LHCN-M2 (cell line): ENCODE measurements at regions not wholly inside any gene's neighbourhood (a gene's known extent, or its start where the extent isn't known, plus 50 kb on each side); places are given as distances from the start of the nearest gene placed in this dataset.
"Not testable (repeated sequence)": the region's sequence is repeated elsewhere in the genome, so short reads cannot be mapped to it uniquely, and the experiment has no call there.

Source experiments
- DNase-seq: peaks from one replicate; pipeline ENCODE4 v3.0.0-alpha.2; 2012; ENCODE audit warnings: low read depth

GRCh38 chr14:61602003-61602732, 93.1 kb upstream of the HIF1A start:
- no peak for DNase-seq

GRCh38 chr14:61602733-61603077, 92.6 kb upstream of the HIF1A start:
- no peak for DNase-seq

- peak; percentile 75 for DNase-seq
Observed at GRCh38 chr14:61603736-61604135, 91.6 kb upstream of the HIF1A start.

GRCh38 chr14:61607570-61608244, 87.6 kb upstream of the HIF1A start:
- DNase-seq, result peak; percentile 98

- DNase-seq, result peak; percentile 84
Observed at GRCh38 chr14:61608245-61609165, 86.8 kb upstream of the HIF1A start.

GRCh38 chr14:61609191-61609843, 86.0 kb upstream of the HIF1A start:
- peak; percentile 86 for DNase-seq

- peak; percentile 41 for DNase-seq
Observed at GRCh38 chr14:61609884-61610283, 85.4 kb upstream of the HIF1A start.

GRCh38 chr14:61610900-61611299, 84.4 kb upstream of the HIF1A start:
- DNase-seq, result no peak

GRCh38 chr14:61611880-61612630, 83.3 kb upstream of the HIF1A start:
- DNase-seq, result peak; percentile 51

GRCh38 chr14:61613006-61613405, 82.3 kb upstream of the HIF1A start:
- not testable (repeated sequence) for DNase-seq

- DNase-seq, result no peak
Observed at GRCh38 chr14:61614693-61615092, 80.6 kb upstream of the HIF1A start.

GRCh38 chr14:61615743-61616523, 79.4 kb upstream of the HIF1A start:
- DNase-seq, result peak; percentile 59

GRCh38 chr14:61616524-61617185, 78.7 kb upstream of the HIF1A start:
- peak; percentile 80 for DNase-seq

GRCh38 chr14:61618448-61618847, 76.9 kb upstream of the HIF1A start:
- DNase-seq, result no peak

GRCh38 chr14:61619494-61619893, 75.8 kb upstream of the HIF1A start:
- no peak for DNase-seq

- peak; percentile 91 for DNase-seq
Observed at GRCh38 chr14:61620130-61620946, 75.0 kb upstream of the HIF1A start.

GRCh38 chr14:61621444-61621843, 73.9 kb upstream of the HIF1A start:
- DNase-seq, result no peak

GRCh38 chr14:61622051-61622450, 73.3 kb upstream of the HIF1A start:
- DNase-seq, result no peak

- no peak for DNase-seq
Observed at GRCh38 chr14:61623927-61624326, 71.4 kb upstream of the HIF1A start.
